Stomach (tissue), 8 donors: ENCODE measurements at regions not wholly inside any gene's neighbourhood (a gene's known extent, or its start where the extent isn't known, plus 50 kb on each side); places are given as distances from the start of the nearest gene placed in this dataset.
"Not testable (repeated sequence)": the region's sequence is repeated elsewhere in the genome, so short reads cannot be mapped to it uniquely, and the experiment has no call there.

Experiments used
- DNase-seq, 2 donors: peaks; one replicate each; pipeline versions ENCODE4 v3.0.0 to v3.0.0-alpha.2; 2013 to 2019
- H3K27ac ChIP-seq, 5 donors: fragments of 200-600 bp in 4 of 5; sonication (generic) in 4 of 5; one replicate each; pipeline ENCODE4 v1.5.1; 2013 to 2019; ENCODE audit warnings: mild to moderate bottlenecking in 1 of 5, moderate library complexity in 1 of 5
- H3K27me3 ChIP-seq, 3 donors: fragments of 200-600 bp; sonication (generic); one replicate each; pipeline ENCODE4 v1.5.1; 2017 to 2019; ENCODE audit warnings: mixed run types in 1 of 3
- H3K36me3 ChIP-seq, 4 donors: fragments of 200-600 bp; sonication (generic); 1 replicate in 3 of 4; 2 replicates in 1 of 4; pipeline ENCODE4 v1.5.1; 2016 to 2019
- H3K4me1 ChIP-seq, 4 donors: fragments of 200-600 bp; sonication (generic); one replicate each; pipeline ENCODE4 v1.5.1; 2016 to 2019
- H3K4me3 ChIP-seq, 4 donors: fragments of 200-600 bp; sonication (generic) in 3 of 4; one replicate each; pipeline ENCODE4 v1.5.1; 2016 to 2019; ENCODE audit warnings: mild to moderate bottlenecking in 1 of 4
- H3K9me3 ChIP-seq, 4 donors: fragments of 200-600 bp; sonication (generic); one replicate each; pipeline ENCODE4 v1.5.1; 2016 to 2019
- EP300 ChIP-seq: sonication (generic); formaldehyde crosslinking; IDR thresholded peaks from one replicate; pipeline ENCODE4 v1.6.1; 2017; ENCODE audit warnings: antibody characterized with exemption
- POLR2A ChIP-seq, 4 donors: fragments of 450-650 bp; IDR thresholded peaks; one replicate each; pipeline ENCODE4 v1.6.1; 2016; ENCODE audit warnings: antibody characterized with exemption in 4 of 4, control low read depth in 2 of 4, mild to moderate bottlenecking in 1 of 4, moderate library complexity in 1 of 4
- POLR2AphosphoS5 ChIP-seq, 3 donors: sonication (generic); formaldehyde crosslinking; IDR thresholded peaks; one replicate each; pipeline ENCODE4 v1.6.1; 2016; ENCODE audit warnings: antibody characterized with exemption in 3 of 3
- whole genome bisulfite sequencing, 5 donors: extraction: QIAGEN DNeasy Blood & Tissue Kit in 3 of 5; methylation state at CpG; one replicate each; pipeline versions ENCODE4 v1.1.5 to v1.1.7; 2013 to 2018; 5-methylcytosine and 5-hydroxymethylcytosine counted together
- intact Hi-C: fragments of 100-400 bp; cut with DNase I; formaldehyde crosslinking; loops from one replicate; pipeline ENCODE4 v1.15.1; 2023; ENCODE audit warnings: low total_unique reads
- TF ChIP-seq, protein P1 (sequence below), 7 experiments: fragments of 450-650 bp in 4 of 7; fragments of 200-600 bp in 3 of 7; sonication (generic) in 3 of 7; IDR thresholded peaks; one replicate each; pipeline ENCODE4 v1.5.1; 2016 to 2019; ENCODE audit warnings: antibody characterized with exemption in 7 of 7, control low read depth in 2 of 7, mild to moderate bottlenecking in 1 of 7
- donor health status: healthy with polysubstance abuse.
- donor health status: Bipolar disorder and iron deficiency.
- donor health status: healthy.

DNA sequence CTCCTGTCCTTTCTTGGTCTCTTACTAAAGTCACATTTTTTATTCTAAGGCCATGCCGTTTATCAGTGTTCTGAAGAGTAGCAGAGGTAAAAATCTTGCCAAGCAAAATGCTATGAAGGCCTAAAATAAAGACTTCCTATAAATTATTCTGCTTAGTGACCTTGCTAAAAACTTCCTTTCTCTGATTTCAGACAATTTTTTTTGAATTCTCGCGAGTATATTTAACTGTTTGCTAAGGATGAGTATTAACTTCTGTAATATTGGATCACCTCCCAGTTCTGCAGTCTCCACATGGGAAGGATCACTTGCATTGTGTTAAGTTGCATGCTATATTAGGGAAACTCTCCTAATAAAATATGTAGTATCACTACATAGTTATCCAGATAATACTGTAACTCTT, 123.4 kb upstream of the SNX7 start:
- WGBS, 5 donors, result 62 to 75% (median 70%) methylated on average over 3 of the region's 3 CpGs
- no peak overlapping the region for H3K4me3 ChIP-seq
- H3K4me1 ChIP-seq, result no peaks in the 10 kb centered on the region
- H3K27ac ChIP-seq, result no peak overlapping the region
- peak in 1 of 2 donors; percentile 40 for DNase-seq
- intact Hi-C loops, result no loop called here
- no peaks in the 10 kb centered on the region for H3K27me3 ChIP-seq
- no peaks in the 10 kb centered on the region for H3K36me3 ChIP-seq
- H3K9me3 ChIP-seq, result peaks cover 0 to 4% (median 0%) of the 10 kb centered on the region in 4 donors
- TF ChIP-seq POLR2AphosphoS5 (IDR thresholded peaks at IDR 0.05) (no peak), EP300 (no peak), POLR2A (IDR thresholded peaks at IDR 0.05) (no peak)
- TF ChIP-seq, protein P1, sequence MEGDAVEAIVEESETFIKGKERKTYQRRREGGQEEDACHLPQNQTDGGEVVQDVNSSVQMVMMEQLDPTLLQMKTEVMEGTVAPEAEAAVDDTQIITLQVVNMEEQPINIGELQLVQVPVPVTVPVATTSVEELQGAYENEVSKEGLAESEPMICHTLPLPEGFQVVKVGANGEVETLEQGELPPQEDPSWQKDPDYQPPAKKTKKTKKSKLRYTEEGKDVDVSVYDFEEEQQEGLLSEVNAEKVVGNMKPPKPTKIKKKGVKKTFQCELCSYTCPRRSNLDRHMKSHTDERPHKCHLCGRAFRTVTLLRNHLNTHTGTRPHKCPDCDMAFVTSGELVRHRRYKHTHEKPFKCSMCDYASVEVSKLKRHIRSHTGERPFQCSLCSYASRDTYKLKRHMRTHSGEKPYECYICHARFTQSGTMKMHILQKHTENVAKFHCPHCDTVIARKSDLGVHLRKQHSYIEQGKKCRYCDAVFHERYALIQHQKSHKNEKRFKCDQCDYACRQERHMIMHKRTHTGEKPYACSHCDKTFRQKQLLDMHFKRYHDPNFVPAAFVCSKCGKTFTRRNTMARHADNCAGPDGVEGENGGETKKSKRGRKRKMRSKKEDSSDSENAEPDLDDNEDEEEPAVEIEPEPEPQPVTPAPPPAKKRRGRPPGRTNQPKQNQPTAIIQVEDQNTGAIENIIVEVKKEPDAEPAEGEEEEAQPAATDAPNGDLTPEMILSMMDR (IDR thresholded peaks at IDR 0.05), result no peak

DNA sequence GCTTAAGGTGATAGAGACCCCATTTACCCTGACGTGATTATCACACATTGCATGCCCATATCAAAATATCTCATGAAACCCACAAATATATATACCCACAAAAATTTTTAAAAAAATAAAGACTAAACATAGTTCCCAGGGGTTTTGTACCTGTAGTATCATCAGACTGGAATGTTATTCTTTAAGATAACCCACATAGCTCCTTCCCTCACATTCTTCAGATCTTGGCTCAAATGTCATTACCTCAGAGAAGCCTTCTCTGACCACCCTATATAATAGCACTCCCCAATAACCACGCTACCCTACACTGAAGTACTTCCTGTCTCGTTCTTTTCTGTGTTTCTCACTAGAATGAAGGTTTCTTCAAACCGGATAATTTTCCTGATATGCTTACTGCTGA, 138.3 kb upstream of the SNX7 start:
- no peak for DNase-seq
- no peak for TF ChIP-seq POLR2AphosphoS5 (IDR thresholded peaks at IDR 0.05)
- no peak for TF ChIP-seq EP300
- TF ChIP-seq, protein P1 (IDR thresholded peaks at IDR 0.05), result no peak
- TF ChIP-seq POLR2A (IDR thresholded peaks at IDR 0.05), result no peak
- no peaks in the 10 kb centered on the region for H3K4me1 ChIP-seq
- H3K36me3 ChIP-seq, result no peaks in the 10 kb centered on the region
- no peaks in the 10 kb centered on the region for H3K27me3 ChIP-seq
- intact Hi-C loops, result no loop called here
- 60 to 86% (median 82%) methylated on average over 4 of the region's 4 CpGs for WGBS, 5 donors
- peaks cover 0 to 16% (median 8%) of the 10 kb centered on the region in 4 donors for H3K9me3 ChIP-seq
- no peak overlapping the region for H3K27ac ChIP-seq
- no peak overlapping the region for H3K4me3 ChIP-seq

DNA sequence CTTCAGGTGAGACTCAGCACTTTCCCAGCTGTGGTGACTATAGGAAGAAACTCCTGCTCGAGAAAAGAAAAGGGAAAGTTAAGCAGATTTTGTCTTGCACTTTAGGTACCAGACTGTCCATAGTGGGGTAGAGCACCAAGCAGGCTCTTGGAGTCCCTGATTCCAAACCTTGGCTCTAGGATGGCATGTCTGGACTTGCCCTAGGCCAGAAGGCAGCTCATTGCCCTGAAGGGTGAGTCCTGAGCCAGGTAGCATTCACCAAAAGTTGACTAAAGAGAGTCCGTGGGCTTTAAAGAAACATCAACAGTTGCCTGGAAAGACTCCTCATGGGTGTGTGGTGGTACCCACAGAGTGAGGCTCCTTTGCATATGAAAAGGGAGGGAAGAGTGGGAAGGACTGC, 145.2 kb upstream of the SNX7 start:
- Histone ChIP-seq H3K9me3 (peaks cover 0 to 2% (median 0%) of the 10 kb centered on the region in 4 donors), H3K4me1 (no peaks in the 10 kb centered on the region), H3K4me3 (no peak overlapping the region), H3K27me3 (no peaks in the 10 kb centered on the region), H3K27ac (no peak overlapping the region), H3K36me3 (no peaks in the 10 kb centered on the region)
- TF ChIP-seq POLR2A (IDR thresholded peaks at IDR 0.05), result no peak
- TF ChIP-seq, protein P1 (IDR thresholded peaks at IDR 0.05), result no peak
- TF ChIP-seq EP300, result no peak
- TF ChIP-seq POLR2AphosphoS5 (IDR thresholded peaks at IDR 0.05), result no peak
- DNase-seq, result no peak
- intact Hi-C loops, result no loop called here
- WGBS, 5 donors, result 59 to 81% (median 61%) methylated on average over 2 of the region's 2 CpGs

DNA sequence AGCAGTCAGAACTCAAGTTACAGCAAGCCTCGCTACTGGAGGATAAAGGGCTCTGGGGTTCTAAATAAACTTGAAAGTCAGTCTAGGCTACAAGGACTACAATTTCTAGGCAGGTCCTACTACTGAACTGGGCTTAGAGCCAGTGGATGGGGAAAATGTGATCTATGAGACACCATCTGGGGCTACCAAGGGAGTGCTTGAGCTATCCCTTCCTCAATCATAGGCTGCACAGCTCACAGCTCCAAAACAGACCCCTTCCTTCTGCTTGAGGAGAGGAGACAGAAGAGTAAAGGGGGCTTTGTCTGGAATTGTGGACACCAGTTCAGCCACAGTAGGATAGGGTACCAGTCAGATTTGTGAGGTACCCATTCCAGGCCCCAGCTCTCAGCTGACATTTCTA, 145.8 kb upstream of the SNX7 start:
- intact Hi-C loops, result no loop called here
- DNase-seq, result no peak
- H3K4me3 ChIP-seq, result no peak overlapping the region
- no peaks in the 10 kb centered on the region for H3K27me3 ChIP-seq
- H3K4me1 ChIP-seq, result no peaks in the 10 kb centered on the region
- WGBS, 5 donors, result 70 to 94% (median 86%) methylated on average over 1 of the region's 1 CpG
- no peaks in the 10 kb centered on the region for H3K36me3 ChIP-seq
- TF ChIP-seq POLR2AphosphoS5 (IDR thresholded peaks at IDR 0.05) (no peak), POLR2A (IDR thresholded peaks at IDR 0.05) (no peak), EP300 (no peak)
- TF ChIP-seq, protein P1 (IDR thresholded peaks at IDR 0.05), result no peak
- no peak overlapping the region for H3K27ac ChIP-seq
- H3K9me3 ChIP-seq, result peaks cover 0 to 3% (median 0%) of the 10 kb centered on the region in 4 donors

DNA sequence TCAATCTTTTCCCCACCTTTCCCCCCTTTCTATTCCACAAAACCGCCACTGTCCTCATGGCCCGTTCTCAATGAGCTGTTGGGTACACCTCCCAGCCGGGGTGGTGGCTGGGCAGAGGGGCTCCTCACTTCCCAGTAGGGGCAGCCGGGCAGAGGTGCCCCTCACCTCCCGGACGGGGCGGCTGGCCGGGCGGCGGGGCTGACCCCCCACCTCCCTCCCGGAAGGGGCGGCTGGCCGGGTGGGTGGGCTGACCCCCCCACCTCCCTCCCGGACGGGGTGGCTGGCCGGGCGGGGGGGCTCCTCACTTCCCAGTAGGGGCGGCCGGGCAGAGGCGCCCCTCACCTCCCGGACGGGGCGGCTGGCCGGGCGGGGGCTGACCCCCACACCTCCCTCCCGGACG, 149.3 kb upstream of the SNX7 start:
- WGBS, 5 donors, result 70 to 97% (median 96%) methylated on average over 5 to 22 of the region's 27 CpGs
- H3K4me1 ChIP-seq, H3K27me3 ChIP-seq, H3K36me3 ChIP-seq, H3K4me3 ChIP-seq, intact Hi-C loops, H3K27ac ChIP-seq, H3K9me3 ChIP-seq, DNase-seq: not testable (repeated sequence)
